Suppressor macrophage treated with lipopolysaccharide for 1 hour (primary cell): ENCODE measurements at regions not wholly inside any gene's neighbourhood (a gene's known extent, or its start where the extent isn't known, plus 50 kb on each side); places are given as distances from the start of the nearest gene placed in this dataset.

Experiments used
- DNase-seq, 3 donors: peaks; one replicate each; pipeline ENCODE4 v3.0.0-alpha.2; 2020 to 2022

GRCh38 chr14:61191733-61192132, 89.4 kb downstream of the TMEM30B start:
- no peak for DNase-seq

GRCh38 chr14:61190341-61190740, 90.8 kb downstream of the TMEM30B start:
- DNase-seq = peak; percentile 18 to 33 (median 26)

GRCh38 chr14:61188978-61189808, 91.9 kb downstream of the TMEM30B start:
- peak; percentile 91 to 96 (median 93) for DNase-seq

- peak in 1 of 3 donors; percentile 52 for DNase-seq
These were observed 92.9 kb downstream of the TMEM30B start for GRCh38 chr14:61188196-61188595.

- DNase-seq = no peak
These were observed 93.8 kb downstream of the TMEM30B start for GRCh38 chr14:61187196-61187905.

GRCh38 chr14:61186341-61187195, 94.6 kb downstream of the TMEM30B start:
- no peak for DNase-seq

GRCh38 chr14:61185534-61185933, 95.6 kb downstream of the TMEM30B start:
- DNase-seq = no peak

- DNase-seq = no peak
These were observed 97.0 kb downstream of the TMEM30B start for GRCh38 chr14:61184112-61184511.

GRCh38 chr14:61183196-61183885, 97.8 kb downstream of the TMEM30B start:
- no peak for DNase-seq

GRCh38 chr14:61179796-61180398, 101.2 kb downstream of the TMEM30B start:
- DNase-seq = no peak

GRCh38 chr14:61179061-61179690, 102.0 kb downstream of the TMEM30B start:
- peak in 2 of 3 donors; percentile 22 to 61 for DNase-seq

- peak; percentile 75 to 90 (median 80) for DNase-seq
These were observed 102.7 kb downstream of the TMEM30B start for GRCh38 chr14:61178226-61179060.

- DNase-seq = peak in 2 of 3 donors; percentile 35 to 42
These were observed 103.6 kb downstream of the TMEM30B start for GRCh38 chr14:61177279-61178225.

- no peak for DNase-seq
These were observed 104.5 kb downstream of the TMEM30B start for GRCh38 chr14:61176686-61177085.

GRCh38 chr14:61174987-61175386, 106.2 kb downstream of the TMEM30B start:
- DNase-seq = no peak

- DNase-seq = no peak
These were observed 106.7 kb downstream of the TMEM30B start for GRCh38 chr14:61174441-61174891.

- DNase-seq = no peak
These were observed 109.4 kb downstream of the TMEM30B start for GRCh38 chr14:61171727-61172126.

GRCh38 chr14:61168141-61168540, 113.0 kb downstream of the TMEM30B start:
- DNase-seq = no peak

GRCh38 chr14:61167642-61168041, 113.5 kb downstream of the TMEM30B start:
- DNase-seq = no peak
